ENCODE measurements at regions not wholly inside any gene's neighbourhood (a gene's known extent, or its start where the extent isn't known, plus 50 kb on each side); places are given as distances from the start of the nearest gene placed in this dataset.

GRCh38 chr11:69906453-69906907 is 87.3 kb upstream of the FGF3 start:
- TF ChIP-seq, protein P1, sequence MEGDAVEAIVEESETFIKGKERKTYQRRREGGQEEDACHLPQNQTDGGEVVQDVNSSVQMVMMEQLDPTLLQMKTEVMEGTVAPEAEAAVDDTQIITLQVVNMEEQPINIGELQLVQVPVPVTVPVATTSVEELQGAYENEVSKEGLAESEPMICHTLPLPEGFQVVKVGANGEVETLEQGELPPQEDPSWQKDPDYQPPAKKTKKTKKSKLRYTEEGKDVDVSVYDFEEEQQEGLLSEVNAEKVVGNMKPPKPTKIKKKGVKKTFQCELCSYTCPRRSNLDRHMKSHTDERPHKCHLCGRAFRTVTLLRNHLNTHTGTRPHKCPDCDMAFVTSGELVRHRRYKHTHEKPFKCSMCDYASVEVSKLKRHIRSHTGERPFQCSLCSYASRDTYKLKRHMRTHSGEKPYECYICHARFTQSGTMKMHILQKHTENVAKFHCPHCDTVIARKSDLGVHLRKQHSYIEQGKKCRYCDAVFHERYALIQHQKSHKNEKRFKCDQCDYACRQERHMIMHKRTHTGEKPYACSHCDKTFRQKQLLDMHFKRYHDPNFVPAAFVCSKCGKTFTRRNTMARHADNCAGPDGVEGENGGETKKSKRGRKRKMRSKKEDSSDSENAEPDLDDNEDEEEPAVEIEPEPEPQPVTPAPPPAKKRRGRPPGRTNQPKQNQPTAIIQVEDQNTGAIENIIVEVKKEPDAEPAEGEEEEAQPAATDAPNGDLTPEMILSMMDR (IDR thresholded peaks at IDR 0.05; ENCODE audit: insufficient read depth, low read depth, low read length) = no peak
- no peak for TF ChIP-seq EZH2 (IDR thresholded peaks at IDR 0.05; ENCODE audit: insufficient read depth, low read length)
